Vagina (tissue), 2 donors: ENCODE measurements at regions not wholly inside any gene's neighbourhood (a gene's known extent, or its start where the extent isn't known, plus 50 kb on each side); places are given as distances from the start of the nearest gene placed in this dataset.
"Not testable (repeated sequence)": the region's sequence is repeated elsewhere in the genome, so short reads cannot be mapped to it uniquely, and the experiment has no call there.

Experiments used
- DNase-seq, 2 donors: peaks; one replicate each; pipeline ENCODE4 v3.0.0-alpha.2; 2017; ENCODE audit errors: extremely low spot score in 2 of 2
- H3K27ac ChIP-seq: fragments of 200-600 bp; sonication (generic); one replicate; pipeline ENCODE4 v1.5.1; 2019
- H3K27me3 ChIP-seq: fragments of 200-600 bp; sonication (generic); one replicate; pipeline ENCODE4 v1.5.1; 2019
- H3K36me3 ChIP-seq, 2 donors: fragments of 200-600 bp; sonication (generic); one replicate each; pipeline ENCODE4 v1.5.1; 2017 to 2019
- H3K4me1 ChIP-seq: fragments of 200-600 bp; sonication (generic); one replicate; pipeline ENCODE4 v1.5.1; 2019
- H3K4me3 ChIP-seq, 2 donors: fragments of 200-600 bp; sonication (generic); 1 replicate in 1 of 2; 2 replicates in 1 of 2; pipeline ENCODE4 v1.5.1; 2016 to 2019
- H3K9me3 ChIP-seq: fragments of 200-600 bp; sonication (generic); one replicate; pipeline ENCODE4 v1.5.1; 2019
- CTCF ChIP-seq, 3 experiments: fragments of 450-650 bp in 2 of 3; fragments of 200-600 bp in 1 of 3; sonication (generic) in 1 of 3; IDR thresholded peaks; one replicate each; pipeline ENCODE4 v1.5.1; 2017 to 2019; ENCODE audit warnings: antibody characterized with exemption in 3 of 3, mild to moderate bottlenecking in 2 of 3, moderate library complexity in 2 of 3
- POLR2A ChIP-seq, 2 donors: fragments of 450-650 bp; IDR thresholded peaks; one replicate each; pipeline ENCODE4 v1.6.1; 2017; ENCODE audit warnings: antibody characterized with exemption in 2 of 2, mild to moderate bottlenecking in 2 of 2, moderate library complexity in 2 of 2
- POLR2AphosphoS5 ChIP-seq, 2 donors: sonication (generic); formaldehyde crosslinking; IDR thresholded peaks; one replicate each; pipeline ENCODE4 v1.9.0; 2017; ENCODE audit warnings: antibody characterized with exemption in 2 of 2, mild to moderate bottlenecking in 2 of 2, low read depth in 1 of 2; ENCODE audit not compliant: insufficient read depth in 1 of 2
- intact Hi-C: fragments of 100-400 bp; cut with DNase I; formaldehyde crosslinking; loops from one replicate; pipeline ENCODE4 v1.15.1; 2023

GRCh38 chr3:165658027-165658426, 179.2 kb downstream of the BCHE start:
- no peaks in the 10 kb centered on the region for H3K27me3 ChIP-seq
- no peaks in the 10 kb centered on the region for H3K36me3 ChIP-seq
- intact Hi-C loops: no loop called here
- H3K4me1 ChIP-seq: no peaks in the 10 kb centered on the region
- no peak overlapping the region for H3K27ac ChIP-seq
- TF ChIP-seq POLR2AphosphoS5 (IDR thresholded peaks at IDR 0.05; ENCODE audit: insufficient read depth in 1 of 2, low read depth in 1 of 2) (no peak), CTCF (IDR thresholded peaks at IDR 0.05) (no peak), POLR2A (IDR thresholded peaks at IDR 0.05) (no peak)
- no peak for DNase-seq
- no peak overlapping the region for H3K4me3 ChIP-seq
- H3K9me3 ChIP-seq: no peaks in the 10 kb centered on the region

GRCh38 chr3:165653130-165653778, 184.0 kb downstream of the BCHE start:
- no peak overlapping the region for H3K27ac ChIP-seq
- H3K4me1 ChIP-seq: no peaks in the 10 kb centered on the region
- no peaks in the 10 kb centered on the region for H3K27me3 ChIP-seq
- intact Hi-C loops: no loop called here
- DNase-seq: no peak
- TF ChIP-seq POLR2A (IDR thresholded peaks at IDR 0.05): no peak
- TF ChIP-seq POLR2AphosphoS5 (IDR thresholded peaks at IDR 0.05; ENCODE audit: insufficient read depth in 1 of 2, low read depth in 1 of 2): no peak
- no peak for TF ChIP-seq CTCF (IDR thresholded peaks at IDR 0.05)
- H3K36me3 ChIP-seq: no peaks in the 10 kb centered on the region
- no peak overlapping the region for H3K4me3 ChIP-seq
- no peaks in the 10 kb centered on the region for H3K9me3 ChIP-seq

- intact Hi-C loops, H3K36me3 ChIP-seq, DNase-seq, H3K9me3 ChIP-seq, H3K4me3 ChIP-seq, H3K27ac ChIP-seq, H3K4me1 ChIP-seq, H3K27me3 ChIP-seq: not testable (repeated sequence)
Observed at GRCh38 chr3:165649282-165649681, 187.9 kb downstream of the BCHE start.

- Histone ChIP-seq H3K4me1 (peaks cover 5% of the 10 kb centered on the region), H3K9me3 (no peaks in the 10 kb centered on the region), H3K4me3 (no peak overlapping the region), H3K27me3 (no peaks in the 10 kb centered on the region), H3K36me3 (no peaks in the 10 kb centered on the region), H3K27ac (no peak overlapping the region)
- no peak for TF ChIP-seq POLR2AphosphoS5 (IDR thresholded peaks at IDR 0.05; ENCODE audit: insufficient read depth in 1 of 2, low read depth in 1 of 2)
- no peak for TF ChIP-seq CTCF (IDR thresholded peaks at IDR 0.05)
- no peak for TF ChIP-seq POLR2A (IDR thresholded peaks at IDR 0.05)
- no peak for DNase-seq
- intact Hi-C loops: no loop called here
Observed at GRCh38 chr3:165645191-165645590, 192.0 kb downstream of the BCHE start.

GRCh38 chr3:165644331-165644730, 192.9 kb downstream of the BCHE start:
- H3K27me3 ChIP-seq: no peaks in the 10 kb centered on the region
- no peaks in the 10 kb centered on the region for H3K9me3 ChIP-seq
- H3K36me3 ChIP-seq: no peaks in the 10 kb centered on the region
- DNase-seq: no peak
- peaks cover 5% of the 10 kb centered on the region for H3K4me1 ChIP-seq
- TF ChIP-seq CTCF (IDR thresholded peaks at IDR 0.05) (no peak), POLR2A (IDR thresholded peaks at IDR 0.05) (no peak), POLR2AphosphoS5 (IDR thresholded peaks at IDR 0.05; ENCODE audit: insufficient read depth in 1 of 2, low read depth in 1 of 2) (no peak)
- intact Hi-C loops: no loop called here
- no peak overlapping the region for H3K4me3 ChIP-seq
- H3K27ac ChIP-seq: no peak overlapping the region
